Aorta (tissue), 5 donors: ENCODE measurements at regions not wholly inside any gene's neighbourhood (a gene's known extent, or its start where the extent isn't known, plus 50 kb on each side); places are given as distances from the start of the nearest gene placed in this dataset.
"Not testable (repeated sequence)": the region's sequence is repeated elsewhere in the genome, so short reads cannot be mapped to it uniquely, and the experiment has no call there.

Experiments used
- ATAC-seq: fragments of 200-7000 bp; cut with Tn5 transposase; one replicate; pipeline ENCODE4 v1.9.1; 2022; ENCODE audit warnings: moderate library complexity; ENCODE audit not compliant: low FRiP score
- DNase-seq, 2 donors: peaks; one replicate each; pipeline ENCODE4 v3.0.0-alpha.2; 2020
- H3K27ac ChIP-seq, 2 donors: one replicate each; pipeline ENCODE4 v1.5.1; 2013; ENCODE audit warnings: low read length in 2 of 2, mild to moderate bottlenecking in 2 of 2, moderate library complexity in 2 of 2, control low read depth in 1 of 2, inconsistent platforms in 1 of 2, low read depth in 1 of 2
- H3K27me3 ChIP-seq, 2 donors: one replicate each; pipeline ENCODE4 v1.6.1; 2013; ENCODE audit warnings: control low read depth in 1 of 2, low read length in 1 of 2, mild to moderate bottlenecking in 1 of 2, moderate library complexity in 1 of 2; ENCODE audit not compliant: insufficient read depth in 2 of 2, control insufficient read depth in 1 of 2
- H3K36me3 ChIP-seq, 2 donors: one replicate each; pipeline ENCODE4 v1.6.1; 2013; ENCODE audit warnings: control low read depth in 1 of 2, low read length in 1 of 2, mild to moderate bottlenecking in 1 of 2; ENCODE audit not compliant: insufficient read depth in 2 of 2, control insufficient read depth in 1 of 2
- H3K4me1 ChIP-seq, 2 donors: one replicate each; pipeline ENCODE4 v1.6.1; 2013; ENCODE audit warnings: low read length in 2 of 2, control low read depth in 1 of 2, mild to moderate bottlenecking in 1 of 2, moderate library complexity in 1 of 2; ENCODE audit not compliant: insufficient read depth in 2 of 2, control insufficient read depth in 1 of 2
- H3K4me3 ChIP-seq, 2 donors: one replicate each; pipeline ENCODE4 v1.5.1; 2013; ENCODE audit warnings: low read length in 2 of 2, control low read depth in 1 of 2, mild to moderate bottlenecking in 1 of 2
- H3K9me3 ChIP-seq: one replicate; pipeline ENCODE4 v1.6.1; 2013; ENCODE audit warnings: mild to moderate bottlenecking, low read length; ENCODE audit not compliant: control insufficient read depth
- WGBS, 2 donors: extraction: QIAGEN DNeasy Blood & Tissue Kit; methylation state at CpG; one replicate each; pipeline ENCODE4 v1.1.7; 2013; 5-methylcytosine and 5-hydroxymethylcytosine counted together
- intact Hi-C, 2 donors: fragments of 100-400 bp; cut with DNase I; formaldehyde crosslinking; loops; one replicate each; pipeline versions ENCODE4 v1.14.2 to v1.15.0; 2022
- donor health status: healthy with polysubstance abuse.
- donor health status: Bipolar disorder and iron deficiency.
- donor health status: DM: no; HTN: no; CAD: no.
- donor health status: DM: no; HTN: no; CAD: no.
- donor health status: DM: yes; HTN: yes; CAD: no.

DNA sequence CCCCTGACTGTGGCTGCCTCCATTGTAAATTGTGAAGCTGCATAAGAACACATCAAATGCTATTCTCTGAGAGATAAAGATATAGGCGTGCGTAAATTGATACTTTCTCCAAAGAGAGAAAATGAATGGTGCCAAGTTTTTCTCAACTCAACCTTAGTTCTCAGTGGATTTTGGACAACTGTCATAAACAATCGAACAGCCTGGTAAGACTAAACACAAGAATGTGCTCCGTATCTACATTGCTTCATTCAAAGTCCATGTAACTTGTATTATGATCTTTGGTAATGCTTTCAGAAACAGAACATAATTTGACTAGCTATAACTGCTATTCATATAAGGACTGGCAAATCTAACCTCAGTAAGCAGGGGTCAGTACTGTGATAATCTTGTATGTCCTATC, 429.1 kb downstream of the SEMA3D start:
- Histone ChIP-seq H3K27me3 (no peaks in the 10 kb centered on the region), H3K36me3 (no peaks in the 10 kb centered on the region), H3K27ac (no peak overlapping the region), H3K4me3 (no peak overlapping the region), H3K9me3 (no peaks in the 10 kb centered on the region), H3K4me1 (no peaks in the 10 kb centered on the region)
- DNase-seq (no peak), ATAC-seq (no peak)
- intact Hi-C loops: no loop called here
- WGBS, 2 donors: 88 to 90% methylated on average over 4 of the region's 4 CpGs

DNA sequence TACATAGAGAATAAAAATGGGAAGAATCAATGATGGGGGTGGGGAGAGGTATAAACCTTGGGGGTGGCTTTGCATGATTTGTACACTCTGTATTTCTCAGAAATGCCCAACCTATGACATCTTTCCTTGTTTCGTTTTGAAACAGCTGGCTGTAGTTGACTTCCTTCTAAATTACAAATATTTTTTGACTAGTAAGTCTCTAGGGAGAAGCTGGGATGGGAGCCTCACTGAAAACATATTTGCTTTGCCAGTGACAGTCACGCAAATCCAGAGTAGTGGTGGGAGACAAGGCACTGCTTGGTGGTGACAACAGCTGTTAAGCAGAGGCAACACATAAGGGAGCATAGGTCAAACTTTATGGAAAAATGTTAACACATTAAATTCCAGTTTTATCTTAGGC, 440.5 kb downstream of the SEMA3D start:
- H3K36me3 ChIP-seq: no peaks in the 10 kb centered on the region
- DNase-seq: no peak
- intact Hi-C loops: no loop called here
- no peaks in the 10 kb centered on the region for H3K9me3 ChIP-seq
- ATAC-seq: no peak
- no peaks in the 10 kb centered on the region for H3K27me3 ChIP-seq
- WGBS, 2 donors: 4 to 6% methylated on average over 2 of the region's 2 CpGs
- no peak overlapping the region for H3K27ac ChIP-seq
- peaks cover 0 to 2% of the 10 kb centered on the region in 2 donors for H3K4me1 ChIP-seq
- H3K4me3 ChIP-seq: no peak overlapping the region

DNA sequence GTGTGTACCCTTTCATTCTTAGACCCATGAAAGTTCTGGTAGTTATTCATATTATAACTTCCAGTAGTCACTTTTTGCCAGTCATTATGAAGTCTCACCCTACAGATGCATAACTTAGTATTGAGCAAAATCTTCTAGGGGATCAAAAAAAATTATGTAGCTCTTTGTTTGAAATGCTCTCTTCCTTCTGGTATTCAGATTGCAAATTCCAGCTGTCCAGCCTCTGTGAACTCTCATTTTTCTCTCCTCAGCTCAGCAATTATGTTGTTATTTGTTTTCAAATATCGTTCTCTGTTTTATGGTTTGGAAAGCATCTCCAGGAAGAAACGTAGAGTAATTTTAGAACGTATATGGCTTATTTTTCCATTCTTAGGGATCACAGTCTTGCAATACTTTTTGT, 442.5 kb downstream of the SEMA3D start:
- Histone ChIP-seq H3K27me3 (no peaks in the 10 kb centered on the region), H3K27ac (no peak overlapping the region), H3K36me3 (no peaks in the 10 kb centered on the region), H3K4me3 (no peak overlapping the region), H3K4me1 (peaks cover 0 to 2% of the 10 kb centered on the region in 2 donors), H3K9me3 (no peaks in the 10 kb centered on the region)
- intact Hi-C loops: no loop called here
- DNase-seq: no peak
- ATAC-seq: no peak
- 61 to 64% methylated on average over 3 of the region's 3 CpGs for WGBS, 2 donors

DNA sequence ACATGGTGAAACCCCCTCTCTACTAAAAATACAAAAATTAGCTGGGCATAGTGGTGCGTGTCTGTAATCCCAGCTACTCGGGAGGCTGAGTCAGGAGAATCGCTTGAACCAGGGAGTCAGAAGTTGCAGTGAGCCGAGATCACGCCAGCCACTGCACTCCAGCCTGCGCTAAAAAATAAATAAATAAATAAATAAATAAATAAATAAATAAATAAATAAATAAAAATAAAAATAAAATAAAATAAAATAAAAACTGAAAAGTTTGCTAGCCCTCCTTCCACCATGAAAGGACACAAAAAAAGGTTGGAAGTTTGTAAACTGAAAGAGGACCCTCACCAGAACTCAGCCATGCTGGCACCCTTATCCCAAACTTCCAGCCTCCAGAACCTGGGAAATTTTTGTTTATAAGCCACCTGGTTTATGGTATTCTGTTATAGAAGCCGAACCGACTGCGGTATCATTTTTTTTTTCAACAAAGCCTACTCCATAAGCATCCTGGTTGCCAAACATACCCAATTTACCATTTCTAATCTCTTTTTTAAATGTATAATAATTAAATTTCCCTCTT, 448.2 kb downstream of the SEMA3D start:
- intact Hi-C loops: loop anchor here in 1 of 2 donors (10.0 kb wide), 1 partner anchor 66 kb away; no protein-coding TSS in a partner anchor
- Histone ChIP-seq H3K4me1 (peaks cover 2% of the 10 kb centered on the region in 2 donors), H3K9me3 (no peaks in the 10 kb centered on the region), H3K36me3 (no peaks in the 10 kb centered on the region), H3K4me3 (no peak overlapping the region), H3K27ac (no peak overlapping the region), H3K27me3 (no peaks in the 10 kb centered on the region)
- 93 to 96% methylated on average over 9 of the region's 9 CpGs for WGBS, 2 donors
- no peak for DNase-seq
- ATAC-seq: no peak

DNA sequence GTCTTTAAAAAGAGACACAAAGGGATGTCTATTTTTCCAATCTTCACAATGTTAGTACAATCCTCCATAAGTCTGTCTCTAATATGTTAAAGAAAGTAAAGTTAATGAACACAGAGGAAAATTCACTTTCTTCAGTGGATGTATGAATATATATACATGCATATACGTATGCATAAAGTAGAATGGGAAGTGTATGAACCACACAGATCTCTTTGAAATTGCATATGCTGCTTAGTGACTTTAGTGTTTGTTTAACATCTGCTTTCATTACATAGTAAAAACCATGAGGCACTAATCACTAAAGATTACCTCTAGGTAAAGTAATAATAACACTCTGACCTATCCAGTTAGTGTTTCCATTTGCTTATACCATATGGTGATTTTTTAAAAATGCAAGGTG, 451.2 kb downstream of the SEMA3D start:
- no peak overlapping the region for H3K27ac ChIP-seq
- ATAC-seq (no peak), DNase-seq (no peak)
- H3K36me3 ChIP-seq: no peaks in the 10 kb centered on the region
- peaks cover 2% of the 10 kb centered on the region in 2 donors for H3K4me1 ChIP-seq
- 73 to 74% methylated on average over 1 of the region's 1 CpG for WGBS, 2 donors
- intact Hi-C loops: loop anchor here in 1 of 2 donors (10.0 kb wide), 1 partner anchor 69 kb away; no protein-coding TSS in a partner anchor
- no peak overlapping the region for H3K4me3 ChIP-seq
- no peaks in the 10 kb centered on the region for H3K27me3 ChIP-seq
- H3K9me3 ChIP-seq: no peaks in the 10 kb centered on the region

DNA sequence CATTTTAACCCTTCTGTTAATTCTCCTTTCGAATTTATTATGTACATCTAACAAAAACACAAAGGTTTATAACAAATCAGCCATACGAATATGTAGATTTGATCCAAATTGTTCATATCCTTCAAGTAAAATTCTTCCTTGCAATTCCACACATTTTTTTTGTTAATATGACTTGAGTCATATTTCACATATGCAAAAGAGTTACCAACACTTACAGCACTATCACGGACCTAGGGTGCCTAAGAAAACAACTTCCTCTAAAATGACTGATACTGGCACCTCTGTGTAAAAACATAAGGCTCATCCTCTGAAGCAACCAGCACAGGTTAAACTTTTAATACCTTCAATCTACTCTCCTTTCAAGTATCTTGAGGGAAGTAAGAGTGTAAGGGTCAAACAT, 451.8 kb downstream of the SEMA3D start:
- no peaks in the 10 kb centered on the region for H3K36me3 ChIP-seq
- H3K27ac ChIP-seq: no peak overlapping the region
- intact Hi-C loops: loop anchor here in 1 of 2 donors (10.0 kb wide), 1 partner anchor 70 kb away; no protein-coding TSS in a partner anchor
- H3K9me3 ChIP-seq: no peaks in the 10 kb centered on the region
- WGBS, 2 donors: 77 to 80% methylated on average over 3 of the region's 3 CpGs
- ATAC-seq (no peak), DNase-seq (no peak)
- H3K4me1 ChIP-seq: peaks cover 2% of the 10 kb centered on the region in 2 donors
- H3K4me3 ChIP-seq: no peak overlapping the region
- H3K27me3 ChIP-seq: no peaks in the 10 kb centered on the region

DNA sequence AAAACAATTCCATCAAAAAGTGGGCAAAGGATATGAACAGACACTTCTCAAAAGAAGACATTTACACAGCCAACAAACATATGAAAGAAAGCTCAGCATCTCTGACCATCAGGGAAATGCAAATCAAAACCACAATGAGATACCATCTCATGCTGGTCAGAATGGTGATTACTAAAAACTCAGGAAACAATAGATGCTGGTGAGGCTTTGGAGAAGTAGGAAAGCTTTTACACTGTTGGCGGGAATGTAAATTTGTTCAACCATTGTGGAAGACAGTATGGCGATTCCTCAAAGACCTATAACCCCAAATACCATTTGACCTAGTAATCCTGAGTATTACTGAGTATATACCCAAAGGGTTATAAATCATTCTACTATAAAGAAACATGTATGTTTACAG, 452.9 kb downstream of the SEMA3D start:
- intact Hi-C loops: loop anchor here in 1 of 2 donors (10.0 kb wide), 1 partner anchor 71 kb away; no protein-coding TSS in a partner anchor
- not testable (repeated sequence) for ATAC-seq, H3K27me3 ChIP-seq, H3K4me3 ChIP-seq, H3K36me3 ChIP-seq, H3K4me1 ChIP-seq, H3K27ac ChIP-seq, H3K9me3 ChIP-seq, DNase-seq
- 97 to 100% methylated on average over 2 of the region's 2 CpGs for WGBS, 2 donors

DNA sequence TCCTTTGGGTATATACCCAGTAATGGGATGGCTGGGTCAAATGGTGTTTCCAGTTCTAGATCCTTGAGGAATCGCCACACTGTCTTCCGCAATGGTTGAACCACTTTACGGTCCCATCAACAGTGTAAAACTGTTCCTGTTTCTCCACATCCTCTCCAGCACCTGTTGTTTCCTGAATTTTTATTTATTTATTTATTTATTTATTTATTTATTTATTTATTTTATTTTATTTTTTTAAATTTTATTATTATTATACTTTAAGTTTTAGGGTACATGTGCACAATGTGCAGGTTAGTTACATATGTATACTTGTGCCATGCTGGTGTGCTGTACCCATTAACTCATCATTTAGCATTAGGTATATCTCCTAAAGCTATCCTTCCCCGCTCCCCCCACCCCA, 456.0 kb downstream of the SEMA3D start:
- intact Hi-C loops: loop anchor here in 1 of 2 donors (10.0 kb wide), 1 partner anchor 74 kb away; no protein-coding TSS in a partner anchor
- 96 to 97% methylated on average over 4 of the region's 4 CpGs for WGBS, 2 donors
- H3K9me3 ChIP-seq: not testable (repeated sequence)

DNA sequence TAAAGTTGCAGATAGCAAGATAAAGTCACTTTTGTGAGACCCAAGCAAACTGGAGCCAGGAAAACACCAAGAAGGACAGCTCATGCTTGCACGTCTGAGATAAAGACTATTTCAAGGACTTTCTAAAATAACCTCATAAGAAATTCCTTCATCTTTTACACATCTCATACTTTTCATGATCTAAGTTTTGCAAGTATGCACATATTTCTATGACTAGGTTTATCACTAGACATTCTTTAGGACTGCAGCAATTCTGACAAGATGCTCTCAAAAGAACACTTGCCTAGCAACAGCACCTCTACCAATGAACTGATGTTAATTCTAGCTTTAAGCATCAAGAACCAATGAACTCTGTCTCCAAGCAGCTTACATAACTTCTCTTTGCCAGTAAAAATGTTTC, 457.6 kb downstream of the SEMA3D start:
- H3K27me3 ChIP-seq: no peaks in the 10 kb centered on the region
- ATAC-seq: no peak
- 0 to 4% methylated on average over 1 of the region's 1 CpG for WGBS, 2 donors

More for the DNA sequence above, 456.0 kb downstream of the SEMA3D start:
- not testable (repeated sequence) for DNase-seq, H3K27me3 ChIP-seq, H3K4me3 ChIP-seq, H3K36me3 ChIP-seq, ATAC-seq, H3K4me1 ChIP-seq, H3K27ac ChIP-seq

More for the DNA sequence above, 457.6 kb downstream of the SEMA3D start:
- intact Hi-C loops: no loop called here
- H3K9me3 ChIP-seq: no peaks in the 10 kb centered on the region
- H3K27ac ChIP-seq: no peak overlapping the region
- H3K4me3 ChIP-seq: no peak overlapping the region
- no peaks in the 10 kb centered on the region for H3K36me3 ChIP-seq
- no peak for DNase-seq
- peaks cover 0 to 4% of the 10 kb centered on the region in 2 donors for H3K4me1 ChIP-seq
